Activated naive CD4-positive, alpha-beta T cell treated with Interleukin-2 at 50 U/mL for 16 hours (primary cell): ENCODE measurements at regions not wholly inside any gene's neighbourhood (a gene's known extent, or its start where the extent isn't known, plus 50 kb on each side); places are given as distances from the start of the nearest gene placed in this dataset.

Source experiments
- DNase-seq: peaks from one replicate; pipeline ENCODE4 v3.0.0-alpha.2; 2020

DNA sequence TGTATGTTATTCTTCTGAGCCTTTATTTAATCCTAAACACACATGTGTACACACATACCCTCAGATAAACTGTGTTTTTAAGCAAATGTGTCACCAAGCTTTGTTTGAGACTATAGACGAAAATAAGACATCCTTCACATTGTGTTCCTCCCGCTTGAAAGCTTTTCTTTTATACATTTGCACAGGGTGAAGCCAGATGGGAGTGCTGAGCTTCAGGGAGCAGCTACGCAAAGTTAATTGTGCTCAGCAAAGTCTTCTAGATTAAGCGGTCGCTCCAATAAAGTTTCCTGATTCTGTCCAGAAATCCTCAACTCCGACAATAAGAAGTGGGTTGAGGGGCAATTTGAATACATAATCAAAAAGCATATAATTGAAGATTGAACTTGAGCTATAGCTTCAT lies 117.2 kb upstream of the ARGLU1 start:
- no peak for DNase-seq

- DNase-seq, result no peak
These were observed 116.0 kb upstream of the ARGLU1 start for GRCh38 chr13:106683918-106684317.

- DNase-seq, result no peak
These were observed 115.2 kb upstream of the ARGLU1 start for GRCh38 chr13:106683179-106683578.

DNA sequence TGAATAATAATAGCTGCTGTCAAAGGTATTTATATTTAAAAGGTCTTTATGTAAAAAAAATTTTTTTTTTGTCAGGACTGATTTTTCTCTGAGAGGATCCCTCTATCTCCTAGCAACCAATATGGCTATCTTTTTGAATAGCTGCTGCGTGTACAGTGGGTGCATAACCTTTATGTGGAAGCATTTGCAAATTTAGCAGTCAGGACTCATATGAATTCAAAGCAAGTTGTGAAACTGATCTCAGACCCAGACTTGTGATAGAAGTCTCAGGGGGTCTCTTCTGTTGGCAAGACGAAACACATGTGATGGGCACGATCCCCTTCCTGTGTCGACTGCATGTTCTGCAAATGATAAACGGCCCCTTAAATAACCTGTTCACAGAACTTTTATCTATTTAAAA lies 114.1 kb upstream of the ARGLU1 start:
- DNase-seq, result no peak

GRCh38 chr13:106681536-106681935 lies 113.6 kb upstream of the ARGLU1 start:
- no peak for DNase-seq

DNA sequence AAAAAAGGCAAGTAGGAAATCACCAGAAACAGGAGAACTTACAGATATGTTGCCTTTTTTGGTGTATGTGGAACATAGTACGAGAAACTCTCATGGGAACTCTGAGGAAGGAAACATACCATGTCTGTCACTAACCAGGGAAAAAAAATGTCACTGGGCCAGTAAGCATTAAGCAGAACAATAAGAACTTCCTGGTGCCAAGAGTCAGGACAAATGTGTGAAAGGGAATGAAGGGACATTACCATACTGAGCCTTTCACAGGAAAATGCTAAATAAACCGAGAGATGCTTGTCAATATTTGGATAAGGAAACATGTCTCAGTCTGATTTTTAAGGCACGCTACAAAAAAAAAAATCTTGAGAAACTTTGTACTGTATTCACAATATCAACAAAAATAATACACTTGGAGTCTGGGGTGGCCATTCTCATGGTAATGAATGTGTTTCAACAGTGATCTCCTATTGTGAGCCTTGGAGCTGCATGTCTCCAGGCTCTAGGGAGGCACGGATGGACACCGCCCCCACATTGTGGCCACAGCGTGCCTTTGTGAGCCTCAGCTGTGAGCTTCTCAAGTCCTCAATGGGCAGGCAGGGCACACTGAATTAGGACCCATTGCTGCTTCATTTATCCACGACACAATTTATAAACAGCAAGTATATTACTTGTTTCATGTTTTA lies 113.0 kb upstream of the ARGLU1 start:
- no peak for DNase-seq

DNA sequence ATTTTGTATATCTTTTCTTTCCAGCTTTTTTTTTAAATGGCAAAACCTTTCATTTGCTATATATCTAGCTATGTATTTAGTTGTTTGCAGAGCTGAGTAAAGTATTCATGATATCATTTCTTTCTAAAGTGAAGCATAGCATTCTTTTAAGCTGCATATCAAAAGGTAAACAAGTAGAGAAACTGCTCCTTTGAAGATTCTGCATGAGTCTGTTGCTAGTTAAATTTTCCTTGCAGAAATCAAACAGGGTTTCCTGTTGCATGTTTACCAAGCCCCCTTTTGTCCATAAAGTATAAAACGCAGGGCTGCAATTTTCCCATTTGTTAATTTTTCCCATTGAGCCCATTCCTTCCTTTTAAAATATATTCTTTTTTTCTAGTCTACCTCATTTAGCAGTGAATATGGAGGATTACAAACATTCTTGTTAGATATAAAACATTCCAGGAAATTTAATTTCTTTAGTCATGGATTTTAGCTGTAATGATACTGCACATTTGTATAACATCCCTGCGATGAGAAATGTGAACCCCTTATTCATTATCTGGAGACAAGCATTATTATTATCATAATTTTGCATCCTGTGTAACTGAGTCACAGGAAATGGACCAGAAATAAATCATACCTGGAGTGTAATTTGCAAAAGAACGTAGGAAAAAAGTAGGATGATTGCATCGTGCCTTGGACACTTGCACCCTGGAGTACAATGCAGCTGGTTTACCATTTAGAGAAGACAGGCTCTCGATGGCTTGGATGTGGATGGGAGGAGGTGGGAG lies 110.9 kb upstream of the ARGLU1 start:
- DNase-seq, result no peak

DNA sequence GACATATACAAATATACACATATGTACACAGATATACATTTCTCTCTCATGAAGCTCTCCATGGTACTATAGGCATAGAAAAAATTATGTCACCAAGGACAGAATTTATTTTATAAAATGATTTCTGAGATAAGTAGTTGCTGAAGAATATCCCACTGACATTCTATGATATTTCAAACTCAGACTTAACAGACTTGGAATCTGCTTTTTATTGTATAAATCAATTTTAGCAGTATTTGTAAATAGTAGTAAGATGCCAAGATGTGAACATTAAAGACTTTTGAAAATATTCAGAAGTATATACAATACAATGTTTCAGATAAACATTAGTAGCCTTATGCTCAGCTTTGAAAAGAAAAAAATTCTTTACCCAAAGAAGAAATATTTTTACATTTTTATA lies 107.4 kb upstream of the ARGLU1 start:
- no peak for DNase-seq

- no peak for DNase-seq
These were observed 93.0 kb upstream of the ARGLU1 start for GRCh38 chr13:106660746-106661625.

DNA sequence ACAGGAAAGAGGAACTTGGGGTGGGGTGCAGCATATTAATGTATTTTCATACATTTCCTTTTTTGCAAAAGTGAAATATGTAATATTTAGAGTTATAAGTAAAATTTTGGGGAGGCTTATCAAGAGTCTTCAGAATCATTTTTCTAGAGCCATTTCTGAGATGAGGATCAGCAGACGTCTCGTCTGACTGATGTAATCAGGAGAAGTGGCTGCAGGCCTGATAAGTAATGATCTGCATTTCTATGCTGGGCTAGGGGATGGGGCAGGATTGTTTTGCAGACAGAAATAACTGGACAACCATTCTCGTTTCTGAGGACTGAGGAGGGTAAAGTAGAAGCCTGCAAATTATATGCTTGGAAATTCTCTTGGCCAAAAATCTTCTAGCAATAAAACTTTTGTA lies 89.2 kb upstream of the ARGLU1 start:
- DNase-seq, result no peak

GRCh38 chr13:106656186-106656585 lies 88.2 kb upstream of the ARGLU1 start:
- DNase-seq, result no peak

GRCh38 chr13:106651442-106651841 lies 83.5 kb upstream of the ARGLU1 start:
- no peak for DNase-seq

- DNase-seq, result no peak
These were observed 82.8 kb upstream of the ARGLU1 start for GRCh38 chr13:106650690-106651205.

- no peak for DNase-seq
These were observed 81.6 kb upstream of the ARGLU1 start for GRCh38 chr13:106649495-106649894.

- no peak for DNase-seq
These were observed 72.6 kb upstream of the ARGLU1 start for GRCh38 chr13:106640515-106640914.

DNA sequence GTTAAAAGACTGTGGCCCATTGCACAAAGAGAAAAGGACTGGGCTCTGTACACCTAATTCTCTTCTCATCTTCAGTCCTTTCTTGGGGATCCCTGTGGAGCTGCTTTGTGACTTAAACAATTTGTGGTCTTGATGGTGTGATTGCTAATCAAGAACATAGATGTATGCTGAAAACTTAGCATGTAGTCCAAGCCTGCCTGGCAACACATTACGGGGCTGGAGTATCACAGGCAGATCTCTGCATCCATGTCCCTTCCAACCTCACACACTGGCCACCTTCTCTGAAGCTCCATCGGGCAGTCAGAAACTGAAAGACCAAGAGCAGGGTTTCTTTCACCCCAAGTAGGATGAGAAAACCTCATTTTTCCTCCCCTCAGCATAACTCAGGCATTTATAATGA lies 69.6 kb upstream of the ARGLU1 start:
- no peak for DNase-seq

- DNase-seq, result no peak
These were observed 68.6 kb upstream of the ARGLU1 start for GRCh38 chr13:106636492-106636891.

- DNase-seq, result no peak
These were observed 67.7 kb upstream of the ARGLU1 start for GRCh38 chr13:106635616-106636015.

DNA sequence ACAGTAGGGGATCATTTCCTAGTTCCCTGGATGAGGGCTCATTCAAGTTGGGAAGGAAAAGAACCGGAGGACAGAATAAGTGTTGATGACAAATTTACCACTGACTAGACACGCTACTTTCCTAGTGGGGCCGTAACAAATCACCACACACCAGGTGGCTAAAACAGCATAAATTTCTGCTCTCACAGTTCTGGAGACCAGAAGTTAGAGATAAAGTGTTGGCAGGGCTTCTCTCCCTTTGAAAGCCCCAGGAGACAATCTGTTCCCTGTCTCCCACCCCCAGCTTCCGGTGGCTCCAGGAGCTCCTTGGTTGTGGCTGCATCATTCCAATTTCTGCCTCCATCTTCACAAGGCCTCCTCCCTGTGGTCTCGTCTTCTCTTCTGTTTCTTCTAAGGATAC lies 65.4 kb upstream of the ARGLU1 start:
- no peak for DNase-seq

GRCh38 chr13:106630650-106631049 lies 62.7 kb upstream of the ARGLU1 start:
- DNase-seq, result no peak

DNA sequence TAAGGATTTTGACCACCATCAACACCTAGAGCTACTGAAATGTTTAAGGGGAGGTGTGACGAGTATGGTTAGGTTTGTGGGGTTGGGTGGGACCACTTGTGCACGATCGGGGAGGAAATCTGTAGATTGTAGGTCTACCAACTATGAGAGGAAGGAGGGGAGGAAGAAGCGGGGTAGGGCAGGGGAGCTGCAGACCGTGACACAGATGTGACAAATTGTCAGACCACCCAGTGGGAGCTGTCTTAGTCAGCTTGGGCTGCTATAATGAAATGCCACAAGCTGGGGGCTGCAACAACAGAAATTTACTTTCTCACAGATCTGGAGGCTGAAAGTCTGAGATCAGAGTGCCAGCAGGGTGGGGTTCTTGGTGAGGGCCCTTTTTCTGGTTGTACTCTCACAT lies 62.2 kb upstream of the ARGLU1 start:
- no peak for DNase-seq

GRCh38 chr13:106628936-106629659 lies 61.2 kb upstream of the ARGLU1 start:
- no peak for DNase-seq

- DNase-seq, result no peak
These were observed 58.5 kb upstream of the ARGLU1 start for GRCh38 chr13:106626473-106626872.
